ENCODE measurements at regions not wholly inside any gene's neighbourhood (a gene's known extent, or its start where the extent isn't known, plus 50 kb on each side); places are given as distances from the start of the nearest gene placed in this dataset.

DNA sequence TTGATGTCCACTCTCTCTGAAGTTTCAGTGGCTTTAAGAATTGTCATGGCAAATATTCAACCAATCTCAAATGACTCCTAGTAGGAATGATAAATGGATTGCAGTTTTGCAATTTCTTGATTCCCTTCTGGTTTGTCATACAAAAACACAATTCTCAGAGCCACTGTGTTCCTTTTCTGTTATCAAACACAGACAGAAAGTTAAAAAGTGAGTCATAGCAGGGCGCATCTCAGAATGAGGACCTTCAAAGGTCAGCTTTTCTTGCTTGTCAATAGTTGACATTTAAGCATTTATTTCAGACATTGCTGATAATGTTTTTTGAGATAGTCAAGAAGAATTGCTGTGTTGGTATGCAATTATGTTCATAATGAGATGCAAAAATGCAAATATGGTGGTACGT lies 405.9 kb downstream of the NR2F2 start:
- TF ChIP-seq, protein P1, sequence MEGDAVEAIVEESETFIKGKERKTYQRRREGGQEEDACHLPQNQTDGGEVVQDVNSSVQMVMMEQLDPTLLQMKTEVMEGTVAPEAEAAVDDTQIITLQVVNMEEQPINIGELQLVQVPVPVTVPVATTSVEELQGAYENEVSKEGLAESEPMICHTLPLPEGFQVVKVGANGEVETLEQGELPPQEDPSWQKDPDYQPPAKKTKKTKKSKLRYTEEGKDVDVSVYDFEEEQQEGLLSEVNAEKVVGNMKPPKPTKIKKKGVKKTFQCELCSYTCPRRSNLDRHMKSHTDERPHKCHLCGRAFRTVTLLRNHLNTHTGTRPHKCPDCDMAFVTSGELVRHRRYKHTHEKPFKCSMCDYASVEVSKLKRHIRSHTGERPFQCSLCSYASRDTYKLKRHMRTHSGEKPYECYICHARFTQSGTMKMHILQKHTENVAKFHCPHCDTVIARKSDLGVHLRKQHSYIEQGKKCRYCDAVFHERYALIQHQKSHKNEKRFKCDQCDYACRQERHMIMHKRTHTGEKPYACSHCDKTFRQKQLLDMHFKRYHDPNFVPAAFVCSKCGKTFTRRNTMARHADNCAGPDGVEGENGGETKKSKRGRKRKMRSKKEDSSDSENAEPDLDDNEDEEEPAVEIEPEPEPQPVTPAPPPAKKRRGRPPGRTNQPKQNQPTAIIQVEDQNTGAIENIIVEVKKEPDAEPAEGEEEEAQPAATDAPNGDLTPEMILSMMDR (IDR thresholded peaks at IDR 0.05; ENCODE audit: low read depth, low read length, missing control alignments) = no peak
- no peaks in the 10 kb centered on the region for H3K27me3 ChIP-seq (replicated peaks)
- in situ Hi-C loops (cut with HindIII; ENCODE audit: low pct_ligation_motif_present, low sequenced_read_pairs) = no loop called here
- H3K4me3 ChIP-seq (ENCODE audit: low read depth, low read length) = no peak overlapping the region
- H3K27ac ChIP-seq = no peak overlapping the region
- DNase-seq = peak; percentile 63
- H3K36me3 ChIP-seq (replicated peaks) = no peaks in the 10 kb centered on the region

DNA sequence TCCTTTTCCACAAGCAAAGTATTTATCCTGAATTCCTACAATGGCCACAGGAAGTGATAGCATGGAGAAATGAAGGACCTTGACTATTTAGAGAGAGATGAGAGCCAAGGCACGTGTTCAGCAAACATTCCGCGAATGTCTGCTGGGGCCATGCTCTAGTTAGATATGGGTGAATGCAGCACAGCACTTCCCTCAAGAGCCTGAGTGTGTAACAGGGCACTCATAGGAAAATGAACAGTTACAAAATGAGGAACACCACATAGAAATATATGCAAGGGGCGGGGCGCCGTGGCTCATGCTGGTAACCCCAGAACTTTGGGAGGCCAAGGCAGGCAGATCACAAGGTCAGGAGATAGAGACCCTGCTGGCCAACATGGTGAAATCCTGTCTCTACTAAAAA lies 406.9 kb downstream of the NR2F2 start:
- Histone ChIP-seq H3K36me3 (replicated peaks) (no peaks in the 10 kb centered on the region), H3K27me3 (replicated peaks) (no peaks in the 10 kb centered on the region), H3K4me3 (ENCODE audit: low read depth, low read length) (no peak overlapping the region), H3K27ac (no peak overlapping the region)
- peak; percentile 29 for DNase-seq
- in situ Hi-C loops (cut with HindIII; ENCODE audit: low pct_ligation_motif_present, low sequenced_read_pairs) = no loop called here
- TF ChIP-seq, protein P1 (IDR thresholded peaks at IDR 0.05; ENCODE audit: low read depth, low read length, missing control alignments) = no peak

DNA sequence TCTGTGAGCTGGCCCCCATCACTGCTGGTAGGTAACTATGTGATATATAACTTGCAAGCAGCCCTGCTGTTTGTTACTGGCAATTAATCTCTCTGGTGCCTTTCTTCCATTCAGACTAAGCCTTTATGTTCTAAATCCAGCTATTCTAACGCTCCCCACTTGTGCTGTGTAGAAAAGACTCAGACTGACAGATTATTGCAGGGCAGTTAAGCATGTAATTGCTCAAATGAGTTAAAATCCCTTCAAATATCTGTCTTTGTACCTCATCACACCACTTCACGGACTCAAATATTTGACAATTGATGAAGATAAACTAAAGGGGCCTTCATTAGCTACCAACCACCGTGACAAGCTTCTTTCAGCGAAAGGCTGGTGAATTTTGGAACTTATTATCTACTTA lies 416.2 kb downstream of the NR2F2 start:
- no peak overlapping the region for H3K27ac ChIP-seq
- TF ChIP-seq, protein P1 (IDR thresholded peaks at IDR 0.05; ENCODE audit: low read depth, low read length, missing control alignments) = no peak
- no peaks in the 10 kb centered on the region for H3K36me3 ChIP-seq (replicated peaks)
- H3K4me3 ChIP-seq (ENCODE audit: low read depth, low read length) = no peak overlapping the region
- no peak for DNase-seq
- H3K27me3 ChIP-seq (replicated peaks) = no peaks in the 10 kb centered on the region
- in situ Hi-C loops (cut with HindIII; ENCODE audit: low pct_ligation_motif_present, low sequenced_read_pairs) = no loop called here

DNA sequence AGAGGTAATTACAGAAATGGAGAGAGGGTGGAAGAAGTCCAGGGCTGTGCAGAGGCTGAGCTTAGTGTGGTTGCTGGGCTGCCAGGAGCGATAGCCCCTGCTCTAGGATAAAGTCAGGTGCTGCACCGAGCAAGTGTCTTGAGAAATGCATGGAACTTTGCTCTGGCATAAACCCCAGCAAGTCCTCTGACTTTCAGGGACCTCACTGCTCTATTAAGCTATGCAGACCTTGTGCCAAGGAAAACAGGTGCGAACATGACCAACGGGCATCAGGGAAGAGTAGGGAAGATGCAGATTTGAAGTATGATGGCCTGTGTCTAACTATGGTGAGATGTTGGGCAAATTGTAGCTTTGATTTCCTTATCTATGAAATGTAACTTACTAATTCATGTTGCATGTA lies 416.8 kb downstream of the NR2F2 start:
- in situ Hi-C loops (cut with HindIII; ENCODE audit: low pct_ligation_motif_present, low sequenced_read_pairs) = no loop called here
- no peak for DNase-seq
- Histone ChIP-seq H3K27me3 (replicated peaks) (no peaks in the 10 kb centered on the region), H3K4me3 (ENCODE audit: low read depth, low read length) (no peak overlapping the region), H3K27ac (no peak overlapping the region), H3K36me3 (replicated peaks) (no peaks in the 10 kb centered on the region)
- TF ChIP-seq, protein P1 (IDR thresholded peaks at IDR 0.05; ENCODE audit: low read depth, low read length, missing control alignments) = no peak

DNA sequence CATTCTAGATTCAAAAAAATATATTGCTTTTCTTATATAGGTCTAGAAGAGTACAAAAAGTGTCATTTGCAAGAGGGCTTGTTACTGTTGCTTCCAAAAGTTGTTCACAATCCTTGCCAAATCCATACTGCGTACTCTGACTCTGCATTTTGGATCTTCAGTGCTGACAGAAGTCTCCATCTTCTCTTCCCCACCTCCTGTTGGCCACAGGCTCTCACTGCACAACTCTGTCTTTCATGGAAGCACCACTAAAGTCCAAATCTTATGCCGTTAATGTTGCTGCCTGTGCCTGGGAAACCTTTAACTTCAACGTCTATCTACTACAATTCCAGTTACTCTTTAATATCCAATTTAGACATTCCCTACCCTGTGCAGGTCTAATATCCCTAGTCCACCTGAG lies 419.9 kb downstream of the NR2F2 start:
- no peak overlapping the region for H3K4me3 ChIP-seq (ENCODE audit: low read depth, low read length)
- TF ChIP-seq, protein P1 (IDR thresholded peaks at IDR 0.05; ENCODE audit: low read depth, low read length, missing control alignments) = no peak
- no peaks in the 10 kb centered on the region for H3K27me3 ChIP-seq (replicated peaks)
- DNase-seq = no peak
- in situ Hi-C loops (cut with HindIII; ENCODE audit: low pct_ligation_motif_present, low sequenced_read_pairs) = no loop called here
- H3K27ac ChIP-seq = no peak overlapping the region
- H3K36me3 ChIP-seq (replicated peaks) = no peaks in the 10 kb centered on the region

DNA sequence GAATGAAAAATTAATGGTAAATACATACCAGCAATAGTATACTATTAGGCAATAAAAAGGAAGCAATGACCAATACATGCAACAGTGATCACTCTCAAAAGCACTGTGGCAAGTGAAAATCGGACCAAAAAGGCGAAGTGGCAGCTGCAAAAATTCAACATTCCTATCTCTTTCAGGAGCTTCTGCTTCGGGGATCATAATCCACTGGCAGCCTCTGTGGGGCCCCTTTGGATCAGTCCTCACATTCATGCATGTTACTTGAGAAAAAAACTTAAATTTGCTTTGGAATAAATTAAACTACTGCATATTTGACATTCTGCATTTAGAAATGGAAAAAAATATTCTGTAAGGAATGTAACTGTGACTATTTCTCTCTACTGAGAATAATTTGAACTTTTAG lies 425.6 kb downstream of the NR2F2 start:
- in situ Hi-C loops (cut with HindIII; ENCODE audit: low pct_ligation_motif_present, low sequenced_read_pairs) = no loop called here
- TF ChIP-seq, protein P1 (IDR thresholded peaks at IDR 0.05; ENCODE audit: low read depth, low read length, missing control alignments) = no peak

More for the DNA sequence above, 425.6 kb downstream of the NR2F2 start:
- no peak overlapping the region for H3K27ac ChIP-seq
- H3K4me3 ChIP-seq (ENCODE audit: low read depth, low read length) = no peak overlapping the region
- no peak for DNase-seq
- H3K36me3 ChIP-seq (replicated peaks) = no peaks in the 10 kb centered on the region
- H3K27me3 ChIP-seq (replicated peaks) = no peaks in the 10 kb centered on the region

Measured in brain microvascular endothelial cell (primary cell).